GM18507 (cell line): ENCODE measurements at regions not wholly inside any gene's neighbourhood (a gene's known extent, or its start where the extent isn't known, plus 50 kb on each side); places are given as distances from the start of the nearest gene placed in this dataset.

ENCODE experiments used
- DNase-seq: peaks from one replicate; pipeline ENCODE4 v3.0.0; 2011; ENCODE audit warnings: low read depth; ENCODE audit not compliant: insufficient read length; ENCODE audit errors: extremely low spot score
- FAIRE-seq: peaks from 2 replicates; lab custom pipeline; 2011; peaks lifted over from hg19 to GRCh38; lab: Jason Lieb, UNC

DNA sequence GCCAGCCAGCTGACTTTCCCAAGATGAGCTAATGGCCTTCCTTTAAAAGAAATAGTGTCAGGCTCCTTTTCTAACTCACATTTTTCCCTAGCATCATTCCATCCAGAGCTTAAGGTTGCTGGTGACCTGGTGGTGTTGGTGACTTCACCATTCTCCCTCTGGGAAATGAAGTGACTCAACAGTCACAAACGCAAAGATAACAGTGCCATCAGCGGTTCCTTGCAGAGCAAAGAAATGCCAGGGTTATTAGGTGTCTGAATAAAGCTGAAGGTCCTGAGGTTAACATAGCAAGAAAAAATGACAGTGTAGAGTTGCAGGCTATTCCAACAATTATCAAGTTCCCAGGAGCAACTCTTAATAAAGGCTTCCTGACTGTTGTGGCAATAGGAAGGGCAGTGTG, 111.8 kb upstream of the SLC44A1 start:
- no peak for DNase-seq
- FAIRE-seq = no peak

DNA sequence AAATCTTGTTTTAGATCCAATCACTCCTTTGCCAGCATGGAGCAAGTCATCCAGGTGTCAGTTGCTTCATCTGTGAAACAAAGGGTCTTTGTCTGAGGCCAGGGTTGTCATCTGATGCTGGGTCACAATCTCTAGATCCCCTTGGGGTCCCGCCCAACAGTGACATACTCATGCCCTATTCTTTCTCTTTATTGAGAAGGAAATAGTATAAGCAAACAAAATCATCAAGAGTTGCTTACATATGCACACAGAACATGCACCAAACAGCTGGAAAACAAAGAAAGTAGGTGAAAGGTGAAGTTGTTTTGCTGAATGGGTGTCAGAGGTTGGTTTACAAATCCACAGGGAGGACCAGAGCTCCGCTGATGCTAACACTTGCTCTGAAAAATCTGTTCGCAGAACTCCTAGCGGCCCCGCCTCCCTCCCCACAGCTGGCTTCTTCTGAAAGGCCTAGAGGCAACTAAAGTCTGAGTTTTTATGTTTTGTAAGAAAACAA, 106.1 kb upstream of the SLC44A1 start:
- no peak for DNase-seq
- FAIRE-seq = no peak

DNA sequence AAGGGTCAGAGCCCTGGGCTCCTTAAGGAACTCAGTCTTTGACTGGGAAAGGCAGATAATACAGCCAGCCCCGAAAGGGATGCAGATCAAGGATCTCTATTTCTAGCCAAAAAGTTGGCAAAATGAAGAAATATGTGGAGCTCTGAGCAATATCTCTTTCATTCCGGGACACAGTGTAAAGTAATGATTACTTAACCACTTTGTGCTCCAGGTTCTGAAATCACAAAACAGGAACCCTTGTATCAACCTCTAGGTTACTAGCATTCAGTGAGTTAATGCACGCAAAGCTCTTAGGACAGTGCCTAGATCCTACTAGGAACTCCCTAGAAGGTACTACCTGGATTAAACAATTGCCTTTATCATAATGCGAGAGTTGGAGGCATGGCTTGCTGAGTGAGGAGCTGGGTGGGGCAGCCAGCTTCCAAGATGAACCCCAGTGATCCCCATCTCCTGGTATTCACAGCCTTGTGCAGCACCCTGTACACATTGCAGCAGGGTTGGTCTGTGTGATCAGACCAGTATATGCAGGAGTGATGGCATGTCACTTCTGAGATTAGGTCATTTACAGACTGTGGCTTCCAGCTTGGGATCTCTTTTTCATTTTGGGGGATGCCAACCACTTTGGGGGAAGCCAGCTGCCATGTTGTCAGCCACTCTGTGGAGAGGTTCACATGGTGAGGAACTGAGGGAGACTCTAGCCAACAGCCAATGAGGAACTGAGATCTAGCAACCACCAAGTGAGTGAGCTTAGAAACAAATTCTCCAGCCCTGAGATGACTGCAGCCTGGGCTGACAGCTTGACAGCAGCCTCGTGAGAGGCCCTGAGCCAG, 103.1 kb upstream of the SLC44A1 start:
- FAIRE-seq = peak; percentile 38
- no peak for DNase-seq

DNA sequence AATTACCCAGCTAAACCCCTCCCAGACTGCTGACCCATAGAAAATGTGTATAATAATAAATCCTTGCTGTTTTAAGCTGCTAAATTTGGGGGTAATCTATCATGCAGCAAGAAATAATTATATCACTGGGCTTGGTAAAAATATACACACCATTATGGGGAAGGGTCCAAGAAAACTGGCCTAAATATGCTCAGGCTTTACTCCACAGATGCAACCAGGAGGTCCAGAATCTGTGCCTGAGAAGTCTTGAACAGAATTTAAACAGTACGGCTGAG, 102.5 kb upstream of the SLC44A1 start:
- DNase-seq (no peak), FAIRE-seq (no peak)

DNA sequence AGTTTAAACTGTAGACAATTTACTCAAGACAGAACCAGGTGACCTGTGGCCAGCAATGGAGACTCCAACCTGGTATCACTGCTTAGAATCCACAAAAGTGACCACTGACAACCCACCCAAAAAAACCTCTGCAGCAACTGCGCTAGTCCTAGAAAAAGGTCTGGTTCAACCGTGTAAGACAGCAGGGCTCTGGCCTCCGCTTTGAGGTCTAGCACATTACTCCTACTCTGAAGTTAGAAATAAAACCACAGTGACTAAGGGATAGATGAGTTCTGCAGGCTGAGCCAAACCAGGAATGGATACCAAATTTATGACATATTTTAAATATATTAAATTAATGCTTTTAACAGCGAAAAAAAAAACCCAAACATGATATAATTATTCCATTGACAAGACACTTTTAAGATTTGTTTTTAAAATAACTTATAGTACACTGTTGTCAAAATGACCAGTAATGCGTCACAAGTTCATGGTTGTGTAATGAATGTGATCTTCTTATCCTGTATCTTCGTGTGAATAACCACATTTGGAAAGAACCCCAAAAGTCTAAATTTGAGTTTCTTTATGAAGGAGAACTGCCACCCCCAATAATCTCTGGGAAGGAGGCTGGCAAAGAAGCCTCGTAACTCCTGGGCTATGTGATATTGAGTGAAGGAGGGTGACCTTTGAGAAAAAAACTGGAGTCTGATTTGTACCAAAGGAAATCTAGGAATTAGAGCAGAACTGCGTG, 101.9 kb upstream of the SLC44A1 start:
- DNase-seq = no peak
- FAIRE-seq = no peak

DNA sequence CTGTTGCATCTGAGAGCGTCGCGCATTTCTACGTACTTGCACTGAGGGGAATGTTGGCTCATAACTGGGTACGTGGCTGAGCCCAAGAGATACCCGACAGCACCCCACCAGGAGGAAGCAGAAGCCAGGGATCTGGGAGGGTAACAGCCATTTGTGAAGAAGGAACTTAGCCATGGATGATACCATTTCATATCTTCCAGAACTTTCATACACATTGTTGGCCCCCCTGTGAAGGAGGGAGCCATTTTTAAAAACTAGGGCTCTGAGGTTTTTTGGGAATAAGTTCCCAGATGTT, 101.4 kb upstream of the SLC44A1 start:
- FAIRE-seq = no peak
- no peak for DNase-seq

DNA sequence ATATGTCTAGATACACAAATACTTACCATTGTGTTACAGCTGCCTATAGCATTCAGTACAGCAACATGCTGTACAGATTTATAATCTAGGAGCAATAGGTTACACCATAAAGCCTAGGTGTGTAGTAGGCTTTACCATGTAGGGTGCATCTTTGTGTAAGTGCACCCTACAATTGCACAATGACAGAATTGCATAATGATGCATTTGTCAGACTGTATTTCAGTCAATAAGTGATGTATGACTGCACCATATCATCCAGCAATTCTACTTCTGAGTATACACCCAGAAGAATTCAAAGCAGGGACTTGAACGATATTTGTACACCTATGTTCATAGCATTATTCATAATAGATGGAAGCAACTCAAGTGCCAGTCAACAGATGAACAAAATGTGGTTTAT, 100.4 kb upstream of the SLC44A1 start:
- FAIRE-seq = no peak

DNA sequence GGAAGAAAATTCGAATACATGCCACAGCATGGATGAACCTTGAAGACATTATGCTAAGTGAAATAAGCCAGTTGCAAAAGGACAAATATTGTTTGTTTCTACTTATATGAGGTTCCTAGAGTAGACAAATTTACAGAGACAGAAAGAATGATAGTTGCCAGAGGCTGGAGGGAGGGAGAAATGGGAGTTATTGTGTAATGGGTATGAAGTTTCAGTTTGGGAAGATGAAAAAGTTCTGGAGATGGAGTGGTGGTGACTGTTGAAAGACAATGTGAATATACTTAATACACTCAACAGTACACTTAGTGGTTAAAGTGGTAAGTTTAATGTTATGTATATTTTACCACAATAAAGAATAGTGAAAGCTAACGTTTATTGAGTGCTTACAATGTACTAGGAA, 99.6 kb upstream of the SLC44A1 start:
- no peak for DNase-seq
- no peak for FAIRE-seq

More for the DNA sequence above, 100.4 kb upstream of the SLC44A1 start:
- no peak for DNase-seq

DNA sequence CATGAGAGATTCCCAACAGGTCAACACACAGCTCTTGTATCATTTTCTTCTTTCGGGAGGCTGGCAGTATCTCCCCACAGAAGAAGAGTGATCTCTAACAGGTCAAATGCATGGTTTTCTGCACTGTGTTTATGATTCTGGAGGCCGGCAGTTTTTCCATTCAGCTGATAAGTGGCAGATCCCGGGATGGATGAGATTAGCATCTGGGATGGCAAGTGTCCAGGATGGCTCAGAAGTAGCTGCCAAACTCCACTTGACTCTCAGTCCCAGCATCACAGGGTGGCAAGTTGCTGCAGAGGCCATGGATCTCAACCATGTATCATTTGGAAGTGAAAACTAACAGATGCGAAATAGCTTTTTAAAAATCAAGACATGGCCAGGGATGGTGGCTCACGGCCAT, 97.8 kb upstream of the SLC44A1 start:
- FAIRE-seq (no peak), DNase-seq (no peak)

DNA sequence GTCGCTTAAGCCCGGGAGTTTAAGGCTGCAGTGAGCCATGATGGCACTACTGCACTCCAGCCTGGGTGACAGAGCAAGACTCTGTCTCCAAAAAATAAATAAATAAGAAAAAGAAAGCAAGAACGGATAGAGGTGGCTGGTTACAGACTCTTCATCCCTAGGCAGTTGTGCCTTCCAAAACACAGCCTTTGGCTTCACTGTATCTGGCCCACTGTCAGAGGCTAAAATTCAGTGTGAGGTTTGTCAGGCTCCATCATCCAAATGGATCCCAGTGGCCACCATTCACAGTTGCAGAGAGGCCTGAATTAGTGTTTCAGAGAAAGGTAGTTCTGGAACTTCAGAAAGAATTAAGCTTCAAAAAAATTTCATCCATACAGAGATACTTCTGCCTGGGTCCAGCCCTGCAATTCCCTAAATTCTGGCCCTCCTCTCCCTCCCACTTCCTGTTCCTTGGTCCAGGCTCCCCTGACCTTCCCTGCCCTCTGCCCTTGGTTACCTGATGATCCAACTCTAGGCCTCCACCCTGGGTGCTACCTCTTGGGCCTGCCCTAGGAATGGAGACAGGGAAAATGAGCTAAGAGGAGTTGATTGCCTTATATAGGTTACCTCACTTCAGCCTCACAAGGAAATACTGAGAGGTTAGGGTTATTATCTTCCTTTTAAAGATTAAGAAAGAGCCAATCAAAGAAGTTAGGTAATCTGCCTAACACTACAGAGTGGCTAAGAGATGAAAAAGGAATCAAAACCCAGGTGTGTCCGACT, 97.2 kb upstream of the SLC44A1 start:
- FAIRE-seq (no peak), DNase-seq (no peak)

DNA sequence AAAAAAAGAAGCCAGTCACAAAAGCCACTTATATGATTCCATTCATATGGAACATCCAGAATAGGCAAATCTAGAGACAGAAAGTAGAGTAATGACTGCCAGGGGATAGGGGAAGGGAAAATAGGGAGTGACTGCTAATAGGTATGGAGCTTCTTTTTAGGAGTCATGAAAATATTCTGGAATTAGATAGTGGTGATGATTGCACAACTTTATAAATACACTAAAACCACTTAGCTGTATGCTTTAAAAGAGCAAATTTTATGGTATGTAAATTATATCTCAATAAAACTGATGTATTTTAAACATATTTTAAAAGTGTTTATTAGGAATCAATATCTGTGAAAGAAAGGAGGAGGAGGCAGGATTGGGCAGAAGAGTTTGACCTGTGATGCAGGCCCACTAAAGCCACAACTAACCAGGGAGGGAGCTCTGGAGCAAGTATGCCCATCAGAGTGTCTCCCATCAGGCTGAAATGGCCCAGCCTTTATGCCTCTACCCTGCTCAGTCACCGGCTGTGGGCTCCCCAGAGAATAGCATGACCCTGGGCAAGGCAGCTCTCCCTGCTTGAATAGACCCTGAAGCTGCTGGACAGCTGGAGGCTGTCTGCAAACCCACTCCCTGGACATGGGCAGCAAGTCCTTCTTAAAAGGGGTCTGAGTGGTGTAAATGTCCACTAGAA, 96.0 kb upstream of the SLC44A1 start:
- FAIRE-seq = no peak
- DNase-seq = no peak

DNA sequence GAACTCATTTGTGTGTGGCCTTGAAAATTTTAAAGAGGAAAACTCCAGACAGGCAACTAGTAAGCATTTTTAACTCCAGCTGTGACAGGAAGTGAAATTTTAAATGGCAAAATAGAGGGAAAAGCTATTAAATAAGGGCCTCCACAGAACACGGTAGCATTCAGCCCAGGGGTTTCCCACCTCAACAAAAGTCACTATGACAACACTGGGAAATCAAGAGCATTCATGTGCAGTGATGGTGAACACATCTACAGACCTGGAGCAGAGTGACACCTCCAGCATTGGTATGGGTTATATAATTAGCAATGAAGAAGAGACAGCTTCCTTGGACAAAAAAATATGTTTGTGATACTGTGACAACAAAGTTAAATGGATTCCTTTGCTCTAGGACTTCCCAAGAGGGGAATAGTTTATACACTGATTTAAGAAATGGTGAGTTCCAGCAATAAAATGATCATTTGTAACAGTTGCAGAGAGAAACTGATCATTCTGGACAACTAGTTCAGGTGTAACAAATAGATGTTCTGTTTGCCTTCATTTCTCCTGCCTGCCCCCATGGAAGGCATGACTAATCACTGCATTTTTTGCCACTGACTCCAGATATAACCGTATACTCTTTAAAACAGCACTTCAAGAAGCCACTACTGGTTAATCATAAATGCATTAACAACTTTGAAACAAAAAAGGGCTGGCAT, 93.3 kb upstream of the SLC44A1 start:
- no peak for FAIRE-seq
- DNase-seq = no peak

DNA sequence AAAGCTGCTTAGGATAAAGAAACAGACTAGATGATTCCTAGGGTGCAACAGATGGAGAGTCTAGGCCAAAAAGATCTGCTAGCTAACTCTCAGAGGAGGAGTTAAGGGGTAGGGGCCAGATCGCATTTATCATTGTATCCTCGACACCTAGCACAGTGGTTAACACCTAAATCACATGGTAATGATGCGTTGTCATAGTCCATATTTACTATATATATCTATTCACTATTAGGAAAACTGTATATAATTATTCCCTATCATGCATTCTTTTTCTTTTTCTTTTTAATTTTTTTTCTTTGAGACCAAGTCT, 92.8 kb upstream of the SLC44A1 start:
- DNase-seq (no peak), FAIRE-seq (no peak)

DNA sequence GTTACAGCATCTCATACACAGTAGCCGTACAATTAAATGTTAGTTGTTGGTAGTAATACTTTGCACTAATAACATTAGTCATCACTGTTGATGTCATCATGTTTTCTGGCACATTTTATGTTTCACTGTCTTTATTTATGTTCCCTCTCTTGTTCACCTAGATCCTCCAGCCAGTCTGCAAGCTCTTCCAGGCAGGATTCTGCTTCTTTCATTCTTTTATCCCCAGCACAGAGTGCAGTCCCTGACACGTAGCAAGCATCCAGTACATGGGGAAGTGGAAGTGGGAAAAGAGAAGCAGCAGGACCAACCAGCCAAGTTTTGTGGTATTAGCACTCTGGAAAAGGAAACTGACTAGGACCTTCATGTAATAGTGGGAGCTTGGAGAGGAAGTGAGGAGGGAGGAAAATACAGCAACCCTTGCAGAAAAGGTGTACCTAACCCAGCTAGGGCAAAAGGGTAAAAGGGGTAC, 89.7 kb upstream of the SLC44A1 start:
- FAIRE-seq (no peak), DNase-seq (no peak)

DNA sequence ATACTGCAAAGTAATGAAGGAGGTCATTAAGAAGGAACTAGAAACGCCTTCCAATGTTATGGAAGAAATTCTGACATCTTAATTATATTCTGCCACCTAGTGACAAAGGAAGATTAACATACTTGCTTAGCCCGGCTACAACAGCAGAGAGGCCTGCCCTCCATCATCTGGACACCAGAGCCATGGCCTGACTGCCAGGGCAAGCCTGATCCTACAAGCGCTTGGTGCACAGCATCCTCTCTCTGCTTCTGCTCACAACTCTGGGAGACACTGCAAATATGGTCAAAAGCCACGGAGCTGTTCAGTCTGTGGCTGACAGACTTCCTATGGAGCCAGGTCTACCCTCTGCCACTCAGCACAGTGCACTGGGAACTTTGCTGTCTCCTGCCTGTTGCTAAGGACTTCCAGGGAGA, 87.3 kb upstream of the SLC44A1 start:
- FAIRE-seq = peak; percentile 77

DNA sequence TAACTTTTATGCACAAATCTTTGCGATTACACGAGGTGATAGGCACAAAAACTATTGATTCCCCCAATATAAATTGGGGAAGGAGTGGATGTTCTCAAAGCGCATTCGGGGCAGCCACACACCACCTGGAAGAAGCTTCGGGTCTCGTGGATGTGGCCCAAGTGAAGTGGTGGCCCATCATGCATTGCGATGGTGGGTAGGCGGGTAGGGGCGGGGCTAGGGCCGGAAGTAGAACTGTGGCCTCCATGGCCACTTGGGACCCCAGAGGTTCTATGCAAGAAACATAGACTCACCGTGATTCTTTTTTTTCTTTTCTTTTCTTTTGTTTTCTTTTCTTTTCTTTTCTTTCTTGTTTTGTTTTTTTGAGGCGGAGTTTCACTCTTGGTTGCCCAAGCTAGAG, 86.4 kb upstream of the SLC44A1 start:
- DNase-seq = no peak
- FAIRE-seq = no peak

More for the DNA sequence above, 87.3 kb upstream of the SLC44A1 start:
- DNase-seq = no peak

DNA sequence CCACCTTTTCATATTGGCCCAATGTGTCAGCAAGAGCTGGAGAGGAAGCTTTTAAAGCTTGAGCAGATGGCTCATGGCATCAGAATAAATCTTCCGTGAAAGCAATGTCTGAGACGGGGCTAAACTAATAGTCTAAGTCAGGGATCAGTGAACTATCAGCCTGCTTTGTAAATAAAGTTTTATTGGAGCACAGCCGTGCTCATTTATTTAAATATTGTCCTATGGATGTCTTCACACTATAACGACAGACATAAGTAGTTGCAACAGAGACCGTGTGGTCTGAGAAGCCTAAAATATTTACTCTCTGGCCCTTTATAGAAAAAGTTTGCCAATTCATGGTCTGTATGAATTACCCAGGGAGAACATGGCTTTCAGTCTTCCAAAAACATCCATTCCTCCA, 85.6 kb upstream of the SLC44A1 start:
- FAIRE-seq = no peak

DNA sequence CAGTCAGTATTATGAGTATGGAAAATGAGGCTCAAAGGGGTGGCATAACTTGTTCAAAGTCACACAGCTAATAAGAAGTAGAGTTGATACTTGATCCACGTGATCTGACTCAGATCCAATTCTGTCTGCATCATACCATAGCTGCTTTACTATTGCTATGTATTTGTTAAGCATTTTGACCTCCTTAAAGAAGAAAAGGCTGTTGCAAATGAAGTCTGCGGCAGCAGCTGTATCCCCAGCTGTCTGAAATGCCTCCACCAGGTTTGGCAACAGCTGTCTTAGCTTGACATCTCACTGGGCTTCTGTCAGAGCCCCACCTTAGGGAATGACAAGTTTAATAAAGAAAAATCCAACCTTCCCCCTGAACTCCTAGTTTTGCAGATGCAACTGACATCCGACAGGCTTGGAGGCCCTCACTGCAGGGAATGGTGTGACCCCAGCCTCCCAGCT, 75.6 kb upstream of the SLC44A1 start:
- DNase-seq (no peak), FAIRE-seq (no peak)

More for the DNA sequence above, 85.6 kb upstream of the SLC44A1 start:
- no peak for DNase-seq

DNA sequence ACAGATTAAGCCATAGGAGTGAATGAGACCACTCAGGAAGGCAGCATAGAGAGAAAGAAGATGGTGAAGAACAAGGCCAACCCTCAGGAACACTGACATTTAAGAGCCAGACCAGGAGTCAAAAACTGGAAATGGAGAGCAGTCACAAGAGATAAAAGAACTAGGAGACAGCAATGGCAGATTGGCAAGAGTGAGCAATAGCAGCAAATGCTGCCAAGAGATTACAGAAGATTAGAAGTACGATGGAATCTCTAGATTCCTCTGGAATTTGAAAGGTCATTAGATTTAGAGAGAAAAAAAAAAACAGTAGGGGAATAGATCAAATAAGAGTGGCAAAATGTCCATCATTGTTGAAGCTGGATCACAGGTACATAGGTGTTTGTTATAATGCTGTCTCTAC, 73.4 kb upstream of the SLC44A1 start:
- DNase-seq = no peak
- no peak for FAIRE-seq
